CD8-positive, alpha-beta memory T cell (primary cell): ENCODE measurements at regions not wholly inside any gene's neighbourhood (a gene's known extent, or its start where the extent isn't known, plus 50 kb on each side); places are given as distances from the start of the nearest gene placed in this dataset.

Experiments
- CTCF ChIA-PET: fragments of 350-600 bp; sonication (Branson Sonifier 250); formaldehyde crosslinking; loops from one replicate; lab custom pipeline; 2021; ENCODE audit warnings: antibody characterized with exemption; lab: Charles Lee
- POLR2A ChIA-PET: fragments of 350-600 bp; sonication (Branson Sonifier 250); formaldehyde crosslinking; loops from one replicate; lab custom pipeline; 2021; ENCODE audit warnings: antibody characterized with exemption; lab: Charles Lee
- DNase-seq, 5 donors: peaks; one replicate each; pipeline versions ENCODE4 v3.0.0 to v3.0.0-alpha.2; 2020 to 2022; ENCODE audit warnings: mixed read lengths in 1 of 5
- H3K27ac ChIP-seq: one replicate; pipeline ENCODE4 v1.7.0; 2013; ENCODE audit warnings: low read depth, mild to moderate bottlenecking, low read length, moderate library complexity
- H3K27me3 ChIP-seq: 2 replicates; pipeline ENCODE4 v1.7.0; 2013; ENCODE audit warnings: low read length, mild to moderate bottlenecking; ENCODE audit not compliant: insufficient read depth, poor library complexity, severe bottlenecking
- H3K36me3 ChIP-seq: 2 replicates; pipeline ENCODE4 v1.7.0; 2013; ENCODE audit warnings: mild to moderate bottlenecking, low read length, moderate library complexity; ENCODE audit not compliant: insufficient read depth
- H3K4me1 ChIP-seq: 2 replicates; pipeline ENCODE4 v1.7.0; 2013; ENCODE audit warnings: mild to moderate bottlenecking, low read length, moderate library complexity; ENCODE audit not compliant: insufficient read depth
- H3K4me3 ChIP-seq: 2 replicates; pipeline ENCODE4 v1.7.0; 2013; ENCODE audit warnings: mild to moderate bottlenecking, low read length
- H3K9me3 ChIP-seq: 2 replicates; pipeline ENCODE4 v1.7.0; 2013; ENCODE audit warnings: mild to moderate bottlenecking, low read length
- H3K27ac Mint-ChIP-seq, 8 donors: one replicate each; pipeline ENCODE4 v1.8.0; 2020 to 2021; ENCODE audit warnings: mixed read lengths in 8 of 8, mild to moderate bottlenecking in 6 of 8, inconsistent platforms in 3 of 8, moderate library complexity in 3 of 8
- H3K27me3 Mint-ChIP-seq, 2 donors: one replicate each; pipeline ENCODE4 v1.8.0; 2020 to 2021; ENCODE audit warnings: mixed read lengths in 2 of 2, mild to moderate bottlenecking in 1 of 2, moderate library complexity in 1 of 2
- H3K36me3 Mint-ChIP-seq, 3 donors: one replicate each; pipeline ENCODE4 v1.8.0; 2020 to 2021; ENCODE audit warnings: mixed read lengths in 3 of 3, inconsistent platforms in 1 of 3, mild to moderate bottlenecking in 1 of 3
- H3K4me1 Mint-ChIP-seq, 3 donors: one replicate each; pipeline ENCODE4 v1.8.0; 2020 to 2021; ENCODE audit warnings: mixed read lengths in 3 of 3, inconsistent platforms in 1 of 3, mild to moderate bottlenecking in 1 of 3
- H3K4me3 Mint-ChIP-seq, 7 donors: one replicate each; pipeline ENCODE4 v1.8.0; 2020 to 2021; ENCODE audit warnings: mixed read lengths in 7 of 7, mild to moderate bottlenecking in 6 of 7, moderate library complexity in 4 of 7, inconsistent platforms in 2 of 7
- H3K9me3 Mint-ChIP-seq, 5 donors: one replicate each; pipeline ENCODE4 v1.8.0; 2020 to 2022; ENCODE audit warnings: mixed read lengths in 5 of 5, mild to moderate bottlenecking in 3 of 5, moderate library complexity in 2 of 5, inconsistent platforms in 1 of 5

GRCh38 chr14:98233656-98234055, 1038.3 kb downstream of the BCL11B start:
- Mint-ChIP-seq H3K9me3 (no peaks in the 10 kb centered on the region), H3K36me3 (no peaks in the 10 kb centered on the region), H3K27me3 (no peaks in the 10 kb centered on the region), H3K27ac (peak overlapping the region in 2 of 8 donors; percentile 7 to 30), H3K4me1 (peaks cover 18 to 57% (median 39%) of the 10 kb centered on the region in 3 donors), H3K4me3 (no peak overlapping the region)
- ChIA-PET CTCF (no interaction called here), POLR2A (no interaction called here)
- no peaks in the 10 kb centered on the region for H3K36me3 ChIP-seq
- H3K4me1 ChIP-seq = peaks cover 45% of the 10 kb centered on the region
- no peaks in the 10 kb centered on the region for H3K27me3 ChIP-seq
- no peaks in the 10 kb centered on the region for H3K9me3 ChIP-seq
- H3K27ac ChIP-seq = no peak overlapping the region
- H3K4me3 ChIP-seq = no peak overlapping the region
- DNase-seq = no peak

- no peak for DNase-seq
- H3K27ac Mint-ChIP-seq = no peak overlapping the region
- Histone ChIP-seq H3K27me3 (no peaks in the 10 kb centered on the region), H3K27ac (no peak overlapping the region), H3K4me1 (peaks cover 40% of the 10 kb centered on the region), H3K36me3 (no peaks in the 10 kb centered on the region), H3K9me3 (no peaks in the 10 kb centered on the region), H3K4me3 (no peak overlapping the region)
- ChIA-PET CTCF (no interaction called here), POLR2A (no interaction called here)
- H3K36me3 Mint-ChIP-seq = no peaks in the 10 kb centered on the region
- no peaks in the 10 kb centered on the region for H3K9me3 Mint-ChIP-seq
- H3K4me1 Mint-ChIP-seq = peaks cover 19 to 58% (median 37%) of the 10 kb centered on the region in 3 donors
- no peak overlapping the region for H3K4me3 Mint-ChIP-seq
- H3K27me3 Mint-ChIP-seq = no peaks in the 10 kb centered on the region
These were observed 1037.8 kb downstream of the BCL11B start for GRCh38 chr14:98234208-98234607.

- Mint-ChIP-seq H3K4me3 (no peak overlapping the region), H3K36me3 (no peaks in the 10 kb centered on the region), H3K4me1 (peaks cover 9 to 43% (median 25%) of the 10 kb centered on the region in 3 donors), H3K27me3 (no peaks in the 10 kb centered on the region), H3K27ac (no peak overlapping the region), H3K9me3 (no peaks in the 10 kb centered on the region)
- ChIA-PET CTCF (interaction anchor here (1.1 kb wide), 1 partner anchor 10 kb away, joined by 3 read pairs; no protein-coding TSS in a partner anchor), POLR2A (no interaction called here)
- Histone ChIP-seq H3K4me3 (no peak overlapping the region), H3K9me3 (no peaks in the 10 kb centered on the region), H3K27ac (no peak overlapping the region), H3K27me3 (no peaks in the 10 kb centered on the region), H3K36me3 (no peaks in the 10 kb centered on the region), H3K4me1 (peaks cover 20% of the 10 kb centered on the region)
- no peak for DNase-seq
These were observed 1035.7 kb downstream of the BCL11B start for GRCh38 chr14:98236314-98236713.

- no peaks in the 10 kb centered on the region for H3K9me3 Mint-ChIP-seq
- no peaks in the 10 kb centered on the region for H3K36me3 Mint-ChIP-seq
- no peak overlapping the region for H3K27ac ChIP-seq
- H3K4me3 Mint-ChIP-seq = no peak overlapping the region
- H3K4me1 ChIP-seq = peaks cover 15% of the 10 kb centered on the region
- H3K27me3 Mint-ChIP-seq = no peaks in the 10 kb centered on the region
- no peaks in the 10 kb centered on the region for H3K9me3 ChIP-seq
- POLR2A ChIA-PET = no interaction called here
- H3K27me3 ChIP-seq = no peaks in the 10 kb centered on the region
- no peaks in the 10 kb centered on the region for H3K36me3 ChIP-seq
- no peak for DNase-seq
- CTCF ChIA-PET = no interaction called here
- no peak overlapping the region for H3K27ac Mint-ChIP-seq
- peaks cover 9 to 37% (median 25%) of the 10 kb centered on the region in 3 donors for H3K4me1 Mint-ChIP-seq
- H3K4me3 ChIP-seq = no peak overlapping the region
These were observed 1034.1 kb downstream of the BCL11B start for GRCh38 chr14:98237939-98238338.

GRCh38 chr14:98240376-98240775, 1031.6 kb downstream of the BCL11B start:
- no peak for DNase-seq
- no peaks in the 10 kb centered on the region for H3K9me3 Mint-ChIP-seq
- Histone ChIP-seq H3K9me3 (no peaks in the 10 kb centered on the region), H3K36me3 (no peaks in the 10 kb centered on the region), H3K4me1 (peaks cover 8% of the 10 kb centered on the region), H3K27me3 (no peaks in the 10 kb centered on the region), H3K27ac (no peak overlapping the region), H3K4me3 (no peak overlapping the region)
- H3K4me1 Mint-ChIP-seq = peaks cover 13 to 34% (median 19%) of the 10 kb centered on the region in 3 donors
- H3K27me3 Mint-ChIP-seq = no peaks in the 10 kb centered on the region
- no peak overlapping the region for H3K27ac Mint-ChIP-seq
- H3K4me3 Mint-ChIP-seq = no peak overlapping the region
- no peaks in the 10 kb centered on the region for H3K36me3 Mint-ChIP-seq
- ChIA-PET CTCF (no interaction called here), POLR2A (no interaction called here)

GRCh38 chr14:98242903-98243302, 1029.1 kb downstream of the BCL11B start:
- Histone ChIP-seq H3K27me3 (no peaks in the 10 kb centered on the region), H3K9me3 (no peaks in the 10 kb centered on the region), H3K27ac (no peak overlapping the region), H3K4me1 (peaks cover 8% of the 10 kb centered on the region), H3K4me3 (no peak overlapping the region), H3K36me3 (no peaks in the 10 kb centered on the region)
- no peaks in the 10 kb centered on the region for H3K27me3 Mint-ChIP-seq
- H3K36me3 Mint-ChIP-seq = peaks cover 0 to 2% (median 0%) of the 10 kb centered on the region in 3 donors
- no peak for DNase-seq
- ChIA-PET POLR2A (no interaction called here), CTCF (interaction anchor here (0.6 to 1.6 kb wide), 4 partner anchors 14 to 992 kb away, joined by 3 to 7 read pairs (median 3); no protein-coding TSS in a partner anchor)
- H3K4me1 Mint-ChIP-seq = peaks cover 17 to 37% (median 17%) of the 10 kb centered on the region in 3 donors
- H3K27ac Mint-ChIP-seq = peak overlapping the region in 1 of 8 donors; percentile 17
- H3K9me3 Mint-ChIP-seq = no peaks in the 10 kb centered on the region
- no peak overlapping the region for H3K4me3 Mint-ChIP-seq

GRCh38 chr14:98243332-98243731, 1028.7 kb downstream of the BCL11B start:
- Mint-ChIP-seq H3K36me3 (peaks cover 0 to 2% (median 0%) of the 10 kb centered on the region in 3 donors), H3K4me1 (peaks cover 13 to 33% (median 17%) of the 10 kb centered on the region in 3 donors)
- POLR2A ChIA-PET = no interaction called here

GRCh38 chr14:98244162-98244948, 1027.6 kb downstream of the BCL11B start:
- POLR2A ChIA-PET = interaction anchor here (0.5 kb wide), 1 partner anchor 997 kb away, joined by 3 read pairs; no protein-coding TSS in a partner anchor
- H3K4me3 Mint-ChIP-seq = no peak overlapping the region

More at GRCh38 chr14:98243332-98243731, 1028.7 kb downstream of the BCL11B start:
- no peak overlapping the region for H3K27ac ChIP-seq
- CTCF ChIA-PET = interaction anchor here (0.6 to 1.6 kb wide), 5 partner anchors 13 to 992 kb away, joined by 3 to 7 read pairs (median 3); no protein-coding TSS in a partner anchor
- peaks cover 4% of the 10 kb centered on the region for H3K4me1 ChIP-seq
- H3K4me3 ChIP-seq = no peak overlapping the region
- H3K4me3 Mint-ChIP-seq = no peak overlapping the region
- DNase-seq = no peak
- H3K27me3 ChIP-seq = no peaks in the 10 kb centered on the region
- H3K9me3 ChIP-seq = no peaks in the 10 kb centered on the region
- H3K27me3 Mint-ChIP-seq = no peaks in the 10 kb centered on the region
- no peaks in the 10 kb centered on the region for H3K36me3 ChIP-seq
- peak overlapping the region in 1 of 8 donors; percentile 55 for H3K27ac Mint-ChIP-seq
- H3K9me3 Mint-ChIP-seq = no peaks in the 10 kb centered on the region

More at GRCh38 chr14:98244162-98244948, 1027.6 kb downstream of the BCL11B start:
- no peaks in the 10 kb centered on the region for H3K27me3 Mint-ChIP-seq
- H3K9me3 Mint-ChIP-seq = no peaks in the 10 kb centered on the region
- peak overlapping the region in 1 of 8 donors; percentile 77 for H3K27ac Mint-ChIP-seq
- Histone ChIP-seq H3K36me3 (no peaks in the 10 kb centered on the region), H3K27me3 (no peaks in the 10 kb centered on the region), H3K4me1 (no peaks in the 10 kb centered on the region), H3K27ac (no peak overlapping the region), H3K9me3 (no peaks in the 10 kb centered on the region), H3K4me3 (no peak overlapping the region)
- CTCF ChIA-PET = interaction anchor here (0.8 to 1.6 kb wide), 4 partner anchors 10 to 105 kb away, joined by 3 to 7 read pairs (median 4); no protein-coding TSS in a partner anchor
- peaks cover 0 to 2% (median 0%) of the 10 kb centered on the region in 3 donors for H3K36me3 Mint-ChIP-seq
- no peak for DNase-seq
- H3K4me1 Mint-ChIP-seq = peaks cover 10 to 25% (median 13%) of the 10 kb centered on the region in 3 donors
